HepG2 (cell line): ENCODE measurements at regions not wholly inside any gene's neighbourhood (a gene's known extent, or its start where the extent isn't known, plus 50 kb on each side); places are given as distances from the start of the nearest gene placed in this dataset.

Source experiments
- ATAC-seq: fragments of 200-7000 bp; cut with Tn5 transposase; 3 replicates; pipeline ENCODE4 v1.9.1; 2020; ENCODE audit warnings: mild to moderate bottlenecking, moderate library complexity
- BruUV-seq: library from RNA; stranded (reverse); fragments of 400-500 nt; replicated peaks from 2 replicates; lab custom pipeline; 2021; lab: Mats Ljungman, UMichigan
- CTCF ChIA-PET: fragments of 300-600 bp; formaldehyde crosslinking; extraction: SDS; loops from one replicate; lab custom pipeline; 2021; ENCODE audit warnings: low total read pairs, inconsistent platforms, low intra/inter-chr PET ratio; lab: Yijun Ruan, JAX
- POLR2A ChIA-PET: fragments of 350-600 bp; sonication (Branson Sonifier 250); formaldehyde crosslinking; loops from one replicate; lab custom pipeline; 2020; ENCODE audit warnings: antibody characterized with exemption, inconsistent platforms; lab: Yijun Ruan, JAX
- DNase-seq: peaks from one replicate; pipeline ENCODE4 v3.0.0-alpha.2; 2015; ENCODE audit warnings: low spot score
- FAIRE-seq: peaks from 3 replicates; lab custom pipeline; 2011; peaks lifted over from hg19 to GRCh38; lab: Jason Lieb, UNC
- H2AFZ ChIP-seq: one replicate; pipeline ENCODE4 v1.6.1; 2011; ENCODE audit warnings: low read length, inconsistent platforms
- H3K27ac ChIP-seq: fragments of 300-600 bp; 3 replicates; pipeline ENCODE4 v1.8.0; 2011; ENCODE audit warnings: mixed run types, mild to moderate bottlenecking, mixed read lengths, low read length, inconsistent platforms; ENCODE audit not compliant: insufficient read depth; ENCODE audit errors: extremely low read length
- H3K27me3 ChIP-seq, 2 experiments: fragments of 200-600 bp in 1 of 2; 2 replicates in 1 of 2; 3 replicates in 1 of 2; pipeline versions ENCODE4 v1.6.0 to v1.8.0; 2011; ENCODE audit warnings: low read length in 2 of 2, mild to moderate bottlenecking in 2 of 2, moderate library complexity in 2 of 2, inconsistent platforms in 1 of 2; ENCODE audit not compliant: insufficient read depth in 2 of 2, control insufficient read depth in 1 of 2
- H3K36me3 ChIP-seq, 2 experiments: fragments of 200-600 bp in 1 of 2; replicated peaks in 1 of 2; 2 replicates in 1 of 2; 3 replicates in 1 of 2; pipeline versions ENCODE4 v1.5.1 to v1.8.0; 2011; ENCODE audit warnings: low read length in 2 of 2, inconsistent platforms in 1 of 2; ENCODE audit not compliant: insufficient read depth in 2 of 2, control insufficient read depth in 1 of 2
- H3K4me1 ChIP-seq: 2 replicates; pipeline ENCODE4 v1.5.1; 2012; ENCODE audit warnings: low read length, inconsistent platforms; ENCODE audit not compliant: insufficient read depth
- H3K4me2 ChIP-seq: 2 replicates; pipeline ENCODE4 v1.6.0; 2011; ENCODE audit warnings: low read depth, low read length, inconsistent platforms
- H3K4me3 ChIP-seq, 3 experiments: fragments of 200-600 bp in 1 of 3; sonication (generic), shearing (Covaris generic) in 1 of 3; replicated peaks in 1 of 3; 2 replicates each; pipeline ENCODE4 v1.5.1; 2011 to 2016; ENCODE audit warnings: low read length in 3 of 3, inconsistent platforms in 2 of 3, low read depth in 2 of 3, mild to moderate bottlenecking in 2 of 3, control low read depth in 1 of 3, mixed read lengths in 1 of 3; ENCODE audit not compliant: insufficient read depth in 1 of 3
- H3K79me2 ChIP-seq: one replicate; pipeline ENCODE4 v1.6.1; 2011; ENCODE audit warnings: low read length, inconsistent platforms; ENCODE audit not compliant: insufficient read depth
- H3K9ac ChIP-seq: 2 replicates; pipeline ENCODE4 v1.6.0; 2011; ENCODE audit warnings: mild to moderate bottlenecking, low read depth, low read length, inconsistent platforms; ENCODE audit not compliant: insufficient read depth
- H3K9me3 ChIP-seq: 2 replicates; pipeline ENCODE4 v1.5.1; 2012; ENCODE audit warnings: mild to moderate bottlenecking, low read length
- H4K20me1 ChIP-seq: 2 replicates; pipeline ENCODE4 v1.6.0; 2011; ENCODE audit warnings: inconsistent platforms, mild to moderate bottlenecking, low read length, moderate library complexity; ENCODE audit not compliant: insufficient read depth
- ELF1 ChIP-seq: sonication (generic); formaldehyde crosslinking; IDR thresholded peaks from 2 replicates; pipeline ENCODE4 v1.4.0; 2020; ENCODE audit warnings: missing genetic modification reagents
- FLYWCH1 ChIP-seq: sonication (generic); formaldehyde crosslinking; IDR thresholded peaks from 2 replicates; pipeline ENCODE4 v1.8.1; 2023; ENCODE audit warnings: mild to moderate bottlenecking, missing genetic modification reagents
- MAF1 ChIP-seq: sonication (generic); formaldehyde crosslinking; IDR thresholded peaks from 2 replicates; pipeline ENCODE4 v1.5.0; 2020; ENCODE audit warnings: missing genetic modification reagents, borderline replicate concordance
- MYNN ChIP-seq: sonication (generic); formaldehyde crosslinking; IDR thresholded peaks from 2 replicates; pipeline ENCODE4 v1.4.0; 2020; ENCODE audit warnings: mild to moderate bottlenecking, low read depth, missing genetic modification reagents
- PRPF4 ChIP-seq: fragments of 200-400 bp; formaldehyde crosslinking; IDR thresholded peaks from 2 replicates; pipeline ENCODE4 v1.6.1; 2016; ENCODE audit warnings: low read length, low read depth; ENCODE audit not compliant: poor library complexity, severe bottlenecking
- RBM39 ChIP-seq: fragments of 200-400 bp; formaldehyde crosslinking; IDR thresholded peaks from one replicate; pipeline ENCODE4 v1.6.1; 2018; ENCODE audit warnings: antibody characterized with exemption, mild to moderate bottlenecking, low read depth, low read length; ENCODE audit not compliant: poor library complexity, severe bottlenecking
- SIN3A ChIP-seq: IDR thresholded peaks from 2 replicates; pipeline ENCODE4 v1.6.1; 2011; ENCODE audit warnings: low read depth, mild to moderate bottlenecking, control low read depth, low read length, borderline replicate concordance
- TMF1 ChIP-seq: sonication (generic); formaldehyde crosslinking; IDR thresholded peaks from 2 replicates; pipeline ENCODE4 v1.8.1; 2022; ENCODE audit warnings: low read depth, missing genetic modification reagents
- ZNF296 ChIP-seq: sonication (generic); formaldehyde crosslinking; conservative IDR thresholded peaks from 2 replicates; pipeline ENCODE4 v1.5.0; 2020; ENCODE audit warnings: mild to moderate bottlenecking, missing genetic modification reagents
- ZNF30 ChIP-seq: sonication (generic); formaldehyde crosslinking; IDR thresholded peaks from 2 replicates; pipeline ENCODE4 v1.5.0; 2020; ENCODE audit warnings: mild to moderate bottlenecking, missing genetic modification reagents
- ZNF468 ChIP-seq: sonication (generic); formaldehyde crosslinking; IDR thresholded peaks from 2 replicates; pipeline ENCODE4 v1.8.0; 2022; ENCODE audit warnings: mild to moderate bottlenecking, moderate library complexity, missing genetic modification reagents
- ZNF678 ChIP-seq: sonication (generic); formaldehyde crosslinking; IDR thresholded peaks from 2 replicates; pipeline ENCODE4 v1.4.0; 2020; ENCODE audit warnings: mild to moderate bottlenecking, missing genetic modification reagents
- WGBS: methylation state at CpG from one replicate; pipeline ENCODE4 v1.1.6; 2017; ENCODE audit warnings: low lambda C conversion rate; 5-methylcytosine and 5-hydroxymethylcytosine counted together
- in situ Hi-C: cut with HindIII; loops from 2 replicates; pipeline ENCODE4 v1.10.0; 2017; ENCODE audit warnings: low pct_unique_long_range_greater_than_20kb; ENCODE audit not compliant: extremely low pct_ligation_motif_present
- intact Hi-C: fragments of 100-400 bp; cut with micrococcal nuclease; formaldehyde crosslinking; loops from one replicate; pipeline ENCODE4 v1.10.0; 2022; ENCODE audit not compliant: unreplicated experiment
- TF ChIP-seq, protein P1 (sequence below), 2 experiments: sonication (generic) in 1 of 2; formaldehyde crosslinking in 1 of 2; IDR thresholded peaks; 2 replicates each; pipeline versions ENCODE4 v1.4.0 to v1.6.1; 2016 to 2020; ENCODE audit warnings: borderline replicate concordance in 1 of 2, low read depth in 1 of 2, mild to moderate bottlenecking in 1 of 2, missing genetic modification reagents in 1 of 2

DNA sequence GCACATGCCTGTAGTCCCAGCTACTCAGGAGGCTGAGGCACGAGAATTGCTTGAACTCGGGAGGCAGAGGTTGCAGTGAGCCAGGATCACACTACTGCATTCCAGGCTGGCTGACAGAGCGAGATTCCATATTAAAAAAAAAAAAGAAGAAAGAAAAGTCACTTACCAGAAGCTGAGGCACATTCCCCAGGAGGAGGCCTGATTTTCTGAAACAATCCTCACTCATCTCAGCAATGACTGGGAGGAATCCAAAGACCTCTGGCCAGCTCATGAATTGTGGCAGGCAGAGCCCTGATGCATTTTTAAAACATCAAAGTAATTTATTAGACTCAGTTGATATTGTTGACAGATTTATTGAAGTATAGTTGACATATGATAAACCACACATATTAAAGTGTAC lies 206.3 kb downstream of the FOXO1 start:
- in situ Hi-C loops (no loop called here), intact Hi-C loops (no loop called here)
- Histone ChIP-seq H3K9ac (no peak overlapping the region), H3K27ac (no peak overlapping the region), H3K36me3 (no peaks in the 10 kb centered on the region), H3K79me2 (no peaks in the 10 kb centered on the region), H3K27me3 (no peaks in the 10 kb centered on the region), H2AFZ (no peak overlapping the region), H4K20me1 (no peaks in the 10 kb centered on the region), H3K9me3 (no peaks in the 10 kb centered on the region), H3K4me1 (no peaks in the 10 kb centered on the region), H3K4me3 (no peak overlapping the region), H3K4me2 (no peak overlapping the region)
- no peak for ATAC-seq
- DNase-seq: no peak
- FAIRE-seq: no peak
- POLR2A ChIA-PET: no interaction called here
- WGBS: 95% methylated on average over 3 of the region's 3 CpGs
- no TSS peak for BruUV-seq
- no peak for TF ChIP-seq RBM39
- TF ChIP-seq MYNN (CRISPR knock-in tag): no peak
- TF ChIP-seq, all 625 proteins: peak for 0
- CTCF ChIA-PET: no interaction called here

DNA sequence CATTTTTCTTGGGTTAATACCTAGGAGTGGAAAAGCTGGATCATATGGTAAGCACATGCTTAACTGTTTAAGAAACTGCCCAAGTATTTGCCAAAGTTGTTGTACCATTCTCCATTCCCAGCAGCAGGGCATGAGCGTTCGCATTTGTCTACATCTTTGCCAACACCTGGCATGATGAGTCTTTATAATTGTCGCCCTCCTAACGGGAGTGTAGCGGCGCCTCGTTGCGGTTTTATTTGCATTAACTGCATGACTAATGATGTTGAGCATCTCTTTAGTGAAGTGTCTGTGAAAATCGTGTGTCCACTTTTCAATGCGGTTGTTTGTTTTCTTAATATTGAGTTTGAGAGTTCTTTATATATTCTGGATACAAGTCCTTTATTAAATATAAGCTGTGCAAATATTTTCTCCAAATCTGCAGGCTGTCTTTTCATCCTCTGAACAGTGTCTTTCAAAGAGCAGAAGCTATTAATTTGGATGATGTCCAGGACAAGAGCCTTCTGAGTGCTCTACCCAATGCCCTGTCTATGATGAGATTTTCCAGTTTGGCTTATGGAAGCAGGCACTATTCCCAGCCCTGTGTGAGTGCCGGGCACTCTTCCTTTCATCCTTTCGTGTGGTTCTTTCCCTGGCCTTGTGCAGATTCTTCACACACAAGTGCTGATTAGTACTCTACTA lies 202.0 kb downstream of the FOXO1 start:
- FAIRE-seq (no peak), DNase-seq (no peak), ATAC-seq (no peak)
- Histone ChIP-seq H3K27me3 (no peaks in the 10 kb centered on the region), H3K9ac (no peak overlapping the region), H3K4me3 (no peak overlapping the region), H3K27ac (no peak overlapping the region), H4K20me1 (no peaks in the 10 kb centered on the region), H3K4me2 (no peak overlapping the region), H3K36me3 (no peaks in the 10 kb centered on the region), H3K79me2 (no peaks in the 10 kb centered on the region), H2AFZ (no peak overlapping the region), H3K9me3 (no peaks in the 10 kb centered on the region), H3K4me1 (peaks cover under 1% of the 10 kb centered on the region)
- ChIA-PET CTCF (no interaction called here), POLR2A (no interaction called here)
- intact Hi-C loops: no loop called here
- BruUV-seq: no TSS peak
- WGBS: 87% methylated on average over 12 of the region's 12 CpGs
- in situ Hi-C loops: no loop called here
- TF ChIP-seq ZNF678 (CRISPR knock-in tag): no peak
- no peak for TF ChIP-seq ELF1 (CRISPR knock-in tag)
- no peak for TF ChIP-seq MAF1 (CRISPR knock-in tag)
- no peak for TF ChIP-seq TMF1 (CRISPR knock-in tag)
- no peak for TF ChIP-seq FLYWCH1 (CRISPR knock-in tag)
- no peak for TF ChIP-seq SIN3A
- no peak for TF ChIP-seq ZNF296 (CRISPR knock-in tag)
- TF ChIP-seq, protein P1, sequence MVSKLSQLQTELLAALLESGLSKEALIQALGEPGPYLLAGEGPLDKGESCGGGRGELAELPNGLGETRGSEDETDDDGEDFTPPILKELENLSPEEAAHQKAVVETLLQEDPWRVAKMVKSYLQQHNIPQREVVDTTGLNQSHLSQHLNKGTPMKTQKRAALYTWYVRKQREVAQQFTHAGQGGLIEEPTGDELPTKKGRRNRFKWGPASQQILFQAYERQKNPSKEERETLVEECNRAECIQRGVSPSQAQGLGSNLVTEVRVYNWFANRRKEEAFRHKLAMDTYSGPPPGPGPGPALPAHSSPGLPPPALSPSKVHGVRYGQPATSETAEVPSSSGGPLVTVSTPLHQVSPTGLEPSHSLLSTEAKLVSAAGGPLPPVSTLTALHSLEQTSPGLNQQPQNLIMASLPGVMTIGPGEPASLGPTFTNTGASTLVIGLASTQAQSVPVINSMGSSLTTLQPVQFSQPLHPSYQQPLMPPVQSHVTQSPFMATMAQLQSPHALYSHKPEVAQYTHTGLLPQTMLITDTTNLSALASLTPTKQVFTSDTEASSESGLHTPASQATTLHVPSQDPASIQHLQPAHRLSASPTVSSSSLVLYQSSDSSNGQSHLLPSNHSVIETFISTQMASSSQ (IDR thresholded peaks at IDR 0.05; ENCODE audit: low read depth): no peak
- TF ChIP-seq, protein P1 (CRISPR knock-in tag; IDR thresholded peaks at IDR 0.05; ENCODE audit: borderline replicate concordance): no peak
- no peak for TF ChIP-seq ZNF30 (CRISPR knock-in tag)
- no peak for TF ChIP-seq ZNF468 (CRISPR knock-in tag)
- TF ChIP-seq PRPF4: no peak
